GM13977 (cell line): ENCODE measurements at regions not wholly inside any gene's neighbourhood (a gene's known extent, or its start where the extent isn't known, plus 50 kb on each side); places are given as distances from the start of the nearest gene placed in this dataset.
"Not testable (repeated sequence)": the region's sequence is repeated elsewhere in the genome, so short reads cannot be mapped to it uniquely, and the experiment has no call there.

Source experiments
- DNase-seq: peaks from one replicate; pipeline ENCODE4 v3.0.0; 2012; ENCODE audit warnings: low spot score
- in situ Hi-C: fragments of 300-500 bp; cut with MboI; formaldehyde crosslinking; loops from one replicate; pipeline ENCODE4 v1.12.0; 2022; ENCODE audit warnings: low sequenced_read_pairs, low pct_unique_long_range_greater_than_20kb, mixed read lengths, inconsistent platforms; ENCODE audit not compliant: unreplicated experiment
- TF ChIP-seq, protein P1 (sequence below): IDR thresholded peaks from 2 replicates; pipeline ENCODE4 v1.5.1; 2012; ENCODE audit warnings: mild to moderate bottlenecking, control low read depth; ENCODE audit not compliant: insufficient read depth; ENCODE audit errors: extremely low read depth, missing control alignments

DNA sequence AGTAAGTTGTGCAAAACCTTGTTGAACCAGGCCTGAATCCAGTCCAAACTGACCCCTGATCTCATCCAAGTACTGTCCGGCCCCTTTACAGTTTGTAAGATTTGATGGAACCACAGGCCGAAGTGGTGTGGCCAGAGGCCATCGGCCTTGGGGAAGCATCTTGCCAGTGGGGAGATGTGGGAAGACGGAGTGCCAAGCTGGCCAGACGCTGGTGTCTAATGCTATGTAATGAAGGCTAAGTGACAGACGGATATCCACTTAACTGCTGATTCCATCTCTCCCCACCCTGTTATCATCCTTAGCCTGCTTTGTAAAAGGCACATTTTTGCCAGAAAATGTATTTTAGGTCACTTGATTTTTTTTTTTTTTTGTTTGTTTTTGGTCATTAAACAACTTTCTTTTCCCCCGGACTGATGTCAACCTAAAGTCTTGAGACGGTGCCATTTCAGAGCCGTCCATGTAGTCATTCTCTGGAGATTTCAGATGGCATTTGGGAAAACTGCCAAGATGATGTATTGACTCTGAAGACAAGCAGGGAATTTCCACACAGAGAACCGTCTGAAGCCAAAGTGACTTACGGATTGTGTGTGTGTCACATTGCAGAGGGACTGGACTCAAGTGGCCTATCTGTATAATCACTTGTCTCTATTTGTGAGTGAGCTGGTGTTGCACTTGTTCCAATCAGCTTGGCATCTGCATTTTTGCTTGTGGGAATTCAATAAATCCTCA is 86.5 kb upstream of the MANSC4 start:
- TF ChIP-seq, protein P1, sequence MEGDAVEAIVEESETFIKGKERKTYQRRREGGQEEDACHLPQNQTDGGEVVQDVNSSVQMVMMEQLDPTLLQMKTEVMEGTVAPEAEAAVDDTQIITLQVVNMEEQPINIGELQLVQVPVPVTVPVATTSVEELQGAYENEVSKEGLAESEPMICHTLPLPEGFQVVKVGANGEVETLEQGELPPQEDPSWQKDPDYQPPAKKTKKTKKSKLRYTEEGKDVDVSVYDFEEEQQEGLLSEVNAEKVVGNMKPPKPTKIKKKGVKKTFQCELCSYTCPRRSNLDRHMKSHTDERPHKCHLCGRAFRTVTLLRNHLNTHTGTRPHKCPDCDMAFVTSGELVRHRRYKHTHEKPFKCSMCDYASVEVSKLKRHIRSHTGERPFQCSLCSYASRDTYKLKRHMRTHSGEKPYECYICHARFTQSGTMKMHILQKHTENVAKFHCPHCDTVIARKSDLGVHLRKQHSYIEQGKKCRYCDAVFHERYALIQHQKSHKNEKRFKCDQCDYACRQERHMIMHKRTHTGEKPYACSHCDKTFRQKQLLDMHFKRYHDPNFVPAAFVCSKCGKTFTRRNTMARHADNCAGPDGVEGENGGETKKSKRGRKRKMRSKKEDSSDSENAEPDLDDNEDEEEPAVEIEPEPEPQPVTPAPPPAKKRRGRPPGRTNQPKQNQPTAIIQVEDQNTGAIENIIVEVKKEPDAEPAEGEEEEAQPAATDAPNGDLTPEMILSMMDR: no peak
- in situ Hi-C loops: no loop called here
- no peak for DNase-seq

DNA sequence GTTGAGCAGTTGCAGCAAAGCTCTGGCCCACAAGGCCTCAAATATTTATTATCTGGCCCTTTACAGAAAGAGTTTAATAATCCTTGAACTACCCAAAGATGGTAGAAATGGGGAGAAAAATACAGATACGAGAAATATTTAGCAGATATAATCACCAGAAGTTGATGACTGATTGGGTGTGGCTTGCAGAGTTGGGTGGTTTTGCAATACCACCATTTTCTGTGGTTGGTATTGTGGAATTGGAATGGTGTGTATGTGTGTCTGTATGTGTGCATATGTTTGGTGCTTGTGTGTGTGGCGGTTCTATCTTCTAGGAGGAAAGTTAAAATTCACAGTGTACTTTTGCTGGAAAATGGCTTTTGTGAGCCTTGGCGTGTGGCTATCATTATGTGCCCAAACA is 85.4 kb upstream of the MANSC4 start:
- no peak for DNase-seq
- in situ Hi-C loops: no loop called here
- TF ChIP-seq, protein P1: no peak

DNA sequence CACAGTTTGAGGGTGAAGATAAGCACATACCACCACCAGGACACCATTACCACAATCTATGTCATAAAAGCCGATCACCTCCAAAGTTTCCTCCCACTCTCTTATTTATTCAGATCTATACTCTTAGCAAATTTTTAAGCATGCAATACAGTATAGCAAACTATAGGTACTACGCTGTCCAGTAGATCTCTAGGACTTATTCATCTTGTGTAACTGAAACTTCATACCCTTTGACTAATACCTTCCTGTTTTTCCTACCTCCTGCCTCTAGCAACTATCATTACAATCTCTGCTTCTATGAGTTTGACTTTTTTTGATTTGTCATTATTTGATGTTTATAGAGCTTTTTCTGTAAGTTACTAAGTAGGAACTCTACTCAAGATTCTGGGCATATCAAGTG is 84.5 kb upstream of the MANSC4 start:
- in situ Hi-C loops: no loop called here
- TF ChIP-seq, protein P1: no peak
- no peak for DNase-seq

DNA sequence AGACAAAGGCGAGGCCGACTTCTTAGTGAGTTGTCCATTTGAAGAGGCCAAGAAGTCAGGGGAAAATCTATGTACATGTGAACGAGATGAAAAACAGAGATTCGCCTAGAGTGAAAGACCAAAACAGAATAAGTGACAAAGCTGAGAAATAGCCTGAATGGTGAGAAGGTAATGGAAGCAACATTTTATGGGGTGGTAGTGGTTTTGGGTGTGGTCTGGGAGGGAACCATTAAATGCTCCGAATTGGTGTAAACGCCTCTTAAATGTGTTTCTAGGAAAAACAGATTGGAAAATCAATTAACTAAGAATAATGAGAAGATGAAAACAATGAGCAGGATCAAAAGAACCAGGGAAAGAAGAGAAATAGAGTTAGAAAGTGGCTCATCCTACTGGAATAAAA is 83.8 kb upstream of the MANSC4 start:
- no peak for DNase-seq
- in situ Hi-C loops: no loop called here
- TF ChIP-seq, protein P1: no peak

DNA sequence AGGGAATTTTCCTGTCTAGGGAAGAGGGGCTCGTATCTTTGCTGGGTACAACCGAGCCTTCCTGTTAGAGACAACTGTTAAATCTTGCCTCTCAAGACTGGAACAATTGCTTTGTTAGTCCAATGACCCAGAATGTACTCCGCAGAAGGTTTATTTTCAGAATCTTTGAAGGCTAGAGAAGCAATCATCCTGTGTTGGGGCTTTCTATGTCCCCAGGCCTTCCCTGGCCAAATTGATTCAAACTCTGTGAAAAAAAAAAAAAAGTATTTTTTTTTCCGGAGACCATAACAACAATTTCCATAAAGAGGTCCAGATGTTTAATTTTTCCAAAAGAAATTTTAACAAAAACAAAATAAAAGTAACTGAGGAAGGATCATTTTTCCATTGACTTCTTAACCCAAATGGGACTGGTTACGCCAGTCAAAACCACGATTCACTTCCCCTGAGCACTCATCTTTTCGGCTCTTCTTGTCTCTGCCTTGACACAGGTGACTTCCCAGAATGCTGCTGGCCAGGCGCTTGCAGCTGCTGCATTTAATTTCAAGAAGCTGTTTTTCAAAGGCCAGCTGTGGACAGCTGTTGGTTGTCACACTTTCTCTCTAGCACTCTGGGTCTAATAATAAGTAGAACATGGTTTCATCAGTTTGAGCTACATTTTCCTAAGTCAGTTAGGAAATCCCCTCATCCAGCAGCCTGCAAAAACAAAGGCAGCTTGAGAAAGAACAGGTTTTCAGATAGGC is 81.6 kb upstream of the MANSC4 start:
- peak; percentile 39 for DNase-seq
- TF ChIP-seq, protein P1: no peak

DNA sequence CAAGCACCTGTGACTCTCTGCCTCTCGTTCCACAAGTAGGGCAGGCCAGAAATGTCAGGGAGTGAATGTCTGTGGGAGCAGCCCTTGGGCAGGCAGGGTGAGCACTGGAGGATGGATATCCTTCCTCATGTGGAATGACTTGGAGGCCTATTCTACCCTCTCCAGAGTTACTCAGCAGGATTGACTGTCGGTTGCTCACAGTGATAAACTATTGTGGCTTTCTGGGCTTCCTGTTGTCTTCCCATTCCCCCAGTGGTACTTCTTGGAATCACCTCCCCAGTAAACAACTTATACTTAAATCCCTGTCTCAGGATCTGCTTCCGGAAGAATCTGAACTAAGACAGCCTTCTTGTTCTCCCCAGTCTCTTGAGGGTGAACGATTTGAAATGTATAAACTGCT is 79.6 kb upstream of the MANSC4 start:
- TF ChIP-seq, protein P1: no peak
- in situ Hi-C loops: no loop called here
- no peak for DNase-seq

More for the DNA sequence above, 81.6 kb upstream of the MANSC4 start:
- in situ Hi-C loops: no loop called here

DNA sequence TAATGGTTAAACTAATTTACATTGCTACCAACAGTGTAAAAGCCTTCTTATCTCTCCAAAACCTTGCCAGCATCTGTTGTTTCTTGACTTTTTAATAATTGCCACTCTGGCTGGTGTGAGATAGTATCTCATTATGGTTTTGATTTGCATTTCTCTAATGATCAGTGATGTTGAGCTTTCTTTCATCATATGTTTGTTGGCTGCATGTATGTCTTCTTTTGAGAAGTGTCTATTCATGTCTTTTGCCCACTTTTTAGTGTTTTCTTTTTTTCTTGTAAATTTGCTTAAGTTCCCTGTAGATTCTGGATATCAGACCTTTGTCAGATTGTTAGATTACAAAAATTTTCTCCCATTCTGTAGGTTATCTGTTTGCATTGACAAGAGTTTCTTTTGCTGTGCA is 77.0 kb upstream of the MANSC4 start:
- DNase-seq, in situ Hi-C loops: not testable (repeated sequence)
